Endothelial cell of umbilical vein (primary cell): ENCODE measurements at regions not wholly inside any gene's neighbourhood (a gene's known extent, or its start where the extent isn't known, plus 50 kb on each side); places are given as distances from the start of the nearest gene placed in this dataset.

ENCODE experiments used
- CTCF ChIP-seq, 2 donors: IDR thresholded peaks; 1 replicate in 1 of 2; 2 replicates in 1 of 2; pipeline ENCODE4 v1.5.1; 2011; ENCODE audit warnings: low read length in 2 of 2, mild to moderate bottlenecking in 2 of 2, moderate library complexity in 2 of 2, control low read depth in 1 of 2, inconsistent platforms in 1 of 2, low read depth in 1 of 2; ENCODE audit not compliant: insufficient read depth in 1 of 2; ENCODE audit errors: extremely low read depth in 1 of 2
- EZH2 ChIP-seq: IDR thresholded peaks from 2 replicates; pipeline ENCODE4 v1.6.1; 2012; ENCODE audit warnings: borderline replicate concordance, low read depth, mild to moderate bottlenecking, moderate library complexity, low read length, inconsistent platforms; ENCODE audit not compliant: severe bottlenecking
- FOS ChIP-seq: IDR thresholded peaks from 2 replicates; pipeline ENCODE4 v1.6.1; 2011; ENCODE audit warnings: mild to moderate bottlenecking, low read length, moderate library complexity, borderline replicate concordance; ENCODE audit not compliant: insufficient read depth
- GATA2 ChIP-seq: IDR thresholded peaks from 2 replicates; pipeline ENCODE4 v1.7.0; 2011; ENCODE audit warnings: low read depth, mild to moderate bottlenecking, moderate library complexity, mixed read lengths, low read length; ENCODE audit not compliant: insufficient read length, insufficient read depth
- JUN ChIP-seq: IDR thresholded peaks from 2 replicates; pipeline ENCODE4 v1.6.1; 2011; ENCODE audit warnings: borderline replicate concordance, low read depth; ENCODE audit not compliant: insufficient read length, insufficient read depth
- MYC ChIP-seq: IDR thresholded peaks from one replicate; pipeline ENCODE4 v1.6.1; 2011; ENCODE audit warnings: mild to moderate bottlenecking, low read depth, low read length
- POLR2A ChIP-seq: IDR thresholded peaks from 2 replicates; pipeline ENCODE4 v1.6.1; 2012; ENCODE audit warnings: low read depth, mild to moderate bottlenecking, control low read depth, low read length
- POLR2AphosphoS5 ChIP-seq: IDR thresholded peaks from 2 replicates; pipeline ENCODE4 v1.6.1; 2012; ENCODE audit warnings: low read depth, mild to moderate bottlenecking, control low read depth, low read length, moderate library complexity; ENCODE audit not compliant: insufficient read depth
- TF ChIP-seq, protein P1 (sequence below): IDR thresholded peaks from 2 replicates; pipeline ENCODE4 v1.6.1; 2011; ENCODE audit not compliant: insufficient read depth, insufficient read length

DNA sequence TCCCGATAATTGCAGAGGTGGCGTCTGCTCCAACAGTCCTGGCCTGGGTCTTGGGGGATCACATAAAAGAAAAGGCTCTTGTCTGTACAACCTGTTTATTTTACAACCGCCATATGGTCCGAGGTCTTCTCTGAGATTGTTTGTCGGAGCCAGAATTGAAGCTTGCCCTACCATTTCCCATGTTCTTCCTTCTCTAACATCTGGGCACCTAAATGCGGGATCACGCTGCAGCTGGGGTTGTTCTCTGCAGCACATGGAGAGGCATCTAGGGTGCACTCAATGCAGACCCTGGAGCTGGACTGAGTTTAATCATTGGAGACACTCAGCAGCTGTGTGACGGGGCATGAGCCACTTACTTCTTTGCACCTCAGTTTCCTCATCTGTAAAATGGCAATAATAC is 107.7 kb downstream of the ACKR3 start:
- TF ChIP-seq POLR2AphosphoS5 = no peak
- TF ChIP-seq CTCF (IDR thresholded peaks at IDR 0.05; ENCODE audit: extremely low read depth in 1 of 2, insufficient read depth in 1 of 2, low read depth in 1 of 2, low read length in 2 of 2) = no peak
- no peak for TF ChIP-seq POLR2A
- TF ChIP-seq, protein P1, sequence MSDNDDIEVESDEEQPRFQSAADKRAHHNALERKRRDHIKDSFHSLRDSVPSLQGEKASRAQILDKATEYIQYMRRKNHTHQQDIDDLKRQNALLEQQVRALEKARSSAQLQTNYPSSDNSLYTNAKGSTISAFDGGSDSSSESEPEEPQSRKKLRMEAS = no peak
- TF ChIP-seq EZH2 = no peak
- TF ChIP-seq JUN = no peak
- no peak for TF ChIP-seq GATA2
- TF ChIP-seq FOS = no peak
- no peak for TF ChIP-seq MYC
